GM12878 (cell line): ENCODE measurements at regions not wholly inside any gene's neighbourhood (a gene's known extent, or its start where the extent isn't known, plus 50 kb on each side); places are given as distances from the start of the nearest gene placed in this dataset.

Experiments used
- BRCA1 ChIP-seq: IDR thresholded peaks from 2 replicates; pipeline ENCODE4 v1.6.1; 2011; ENCODE audit warnings: low read depth, low read length, improper control_type of control experiment
- CBX5 ChIP-seq: sonication (generic); IDR thresholded peaks from 2 replicates; pipeline ENCODE4 v1.6.1; 2016; ENCODE audit warnings: low read depth, moderate library complexity, mild to moderate bottlenecking, inconsistent platforms
- GABPA ChIP-seq: IDR thresholded peaks from 2 replicates; pipeline ENCODE4 v1.6.1; 2014; ENCODE audit warnings: antibody characterized with exemption, low read depth, mild to moderate bottlenecking, inconsistent platforms
- POLR2A ChIP-seq: IDR thresholded peaks from 2 replicates; pipeline ENCODE4 v1.6.1; 2011; ENCODE audit warnings: low read depth, mild to moderate bottlenecking, low read length
- POLR2AphosphoS5 ChIP-seq: IDR thresholded peaks from 2 replicates; pipeline ENCODE4 v1.6.1; 2011; ENCODE audit warnings: mild to moderate bottlenecking, low read length, inconsistent platforms
- RB1 ChIP-seq: fragments of 450-650 bp; formaldehyde crosslinking; IDR thresholded peaks from 2 replicates; pipeline ENCODE4 v1.6.1; 2017; ENCODE audit warnings: mild to moderate bottlenecking, borderline replicate concordance
- REST ChIP-seq: IDR thresholded peaks from 2 replicates; pipeline ENCODE4 v1.6.1; 2012; ENCODE audit warnings: mild to moderate bottlenecking, low read depth, low read length
- USF2 ChIP-seq: IDR thresholded peaks from 2 replicates; pipeline ENCODE4 v1.6.1; 2011; ENCODE audit warnings: low read depth, low read length, improper control_type of control experiment, borderline replicate concordance
- YY1 ChIP-seq: IDR thresholded peaks from 2 replicates; pipeline ENCODE4 v1.6.1; 2011; ENCODE audit warnings: low read depth, mild to moderate bottlenecking, low read length
- ZNF217 ChIP-seq: fragments of 450-650 bp; IDR thresholded peaks from 2 replicates; pipeline ENCODE4 v1.6.1; 2017; ENCODE audit warnings: antibody characterized with exemption, mild to moderate bottlenecking
- ZNF274 ChIP-seq: IDR thresholded peaks from one replicate; pipeline ENCODE4 v1.8.0; 2011; ENCODE audit not compliant: insufficient read length, insufficient read depth
- TF ChIP-seq, protein P1 (sequence below), 3 experiments: IDR thresholded peaks in 2 of 3; conservative IDR thresholded peaks in 1 of 3; 2 replicates each; pipeline ENCODE4 v1.5.1; 2011; ENCODE audit warnings: low read depth in 3 of 3, low read length in 3 of 3, mild to moderate bottlenecking in 3 of 3, control low read depth in 2 of 3, moderate library complexity in 2 of 3, inconsistent platforms in 1 of 3, mixed read lengths in 1 of 3; ENCODE audit not compliant: control insufficient read depth in 2 of 3, insufficient read depth in 1 of 3; ENCODE audit errors: extremely low read depth in 1 of 3

- TF ChIP-seq REST (no peak), YY1 (no peak), GABPA (no peak), POLR2A (no peak), POLR2AphosphoS5 (no peak), BRCA1 (no peak), USF2 (no peak), RB1 (no peak), ZNF274 (no peak), ZNF217 (no peak), CBX5 (no peak)
- TF ChIP-seq, protein P1, sequence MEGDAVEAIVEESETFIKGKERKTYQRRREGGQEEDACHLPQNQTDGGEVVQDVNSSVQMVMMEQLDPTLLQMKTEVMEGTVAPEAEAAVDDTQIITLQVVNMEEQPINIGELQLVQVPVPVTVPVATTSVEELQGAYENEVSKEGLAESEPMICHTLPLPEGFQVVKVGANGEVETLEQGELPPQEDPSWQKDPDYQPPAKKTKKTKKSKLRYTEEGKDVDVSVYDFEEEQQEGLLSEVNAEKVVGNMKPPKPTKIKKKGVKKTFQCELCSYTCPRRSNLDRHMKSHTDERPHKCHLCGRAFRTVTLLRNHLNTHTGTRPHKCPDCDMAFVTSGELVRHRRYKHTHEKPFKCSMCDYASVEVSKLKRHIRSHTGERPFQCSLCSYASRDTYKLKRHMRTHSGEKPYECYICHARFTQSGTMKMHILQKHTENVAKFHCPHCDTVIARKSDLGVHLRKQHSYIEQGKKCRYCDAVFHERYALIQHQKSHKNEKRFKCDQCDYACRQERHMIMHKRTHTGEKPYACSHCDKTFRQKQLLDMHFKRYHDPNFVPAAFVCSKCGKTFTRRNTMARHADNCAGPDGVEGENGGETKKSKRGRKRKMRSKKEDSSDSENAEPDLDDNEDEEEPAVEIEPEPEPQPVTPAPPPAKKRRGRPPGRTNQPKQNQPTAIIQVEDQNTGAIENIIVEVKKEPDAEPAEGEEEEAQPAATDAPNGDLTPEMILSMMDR (IDR thresholded peaks at IDR 0.05 in 2 of 3, conservative IDR thresholded peaks at IDR 0.05 in 1 of 3; ENCODE audit: control insufficient read depth in 2 of 3, extremely low read depth in 1 of 3, insufficient read depth in 1 of 3, low read depth in 3 of 3, low read length in 3 of 3): no peak
These were observed 281.2 kb upstream of the THBS1 start for GRCh38 chr15:39299486-39300267.
